ACC112 (cell line): ENCODE measurements at regions not wholly inside any gene's neighbourhood (a gene's known extent, or its start where the extent isn't known, plus 50 kb on each side); places are given as distances from the start of the nearest gene placed in this dataset.

Experiments used
- H2AFZ ChIP-seq: fragments of 200-600 bp; sonication (generic); one replicate; pipeline ENCODE4 v1.6.0; 2017; ENCODE audit warnings: antibody characterized with exemption, low read length; ENCODE audit not compliant: unreplicated experiment
- H3K27ac ChIP-seq: fragments of 200-600 bp; sonication (generic); 2 replicates; pipeline ENCODE4 v1.5.1; 2014; ENCODE audit warnings: low read depth, mild to moderate bottlenecking, antibody characterized with exemption, low read length, moderate library complexity
- H3K27me3 ChIP-seq: fragments of 200-600 bp; sonication (generic); 2 replicates; pipeline ENCODE4 v1.6.1; 2014; ENCODE audit warnings: mild to moderate bottlenecking, antibody characterized with exemption, low read length, moderate library complexity, mixed read lengths; ENCODE audit not compliant: insufficient read depth
- H3K36me3 ChIP-seq: fragments of 200-600 bp; sonication (generic); 2 replicates; pipeline ENCODE4 v1.6.1; 2016; ENCODE audit warnings: mild to moderate bottlenecking, antibody characterized with exemption, low read length, moderate library complexity, mixed read lengths; ENCODE audit not compliant: insufficient read depth
- H3K4me1 ChIP-seq: fragments of 200-600 bp; sonication (generic); one replicate; pipeline ENCODE4 v1.6.1; 2016; ENCODE audit warnings: low read length, mixed read lengths; ENCODE audit not compliant: insufficient read depth, unreplicated experiment, control insufficient read depth
- H3K4me3 ChIP-seq: fragments of 200-600 bp; sonication (generic); 2 replicates; pipeline ENCODE4 v1.5.1; 2014; ENCODE audit warnings: mild to moderate bottlenecking, low read depth, low read length
- H3K79me2 ChIP-seq: fragments of 200-600 bp; sonication (generic); one replicate; pipeline ENCODE4 v1.6.0; 2016; ENCODE audit warnings: low read length; ENCODE audit not compliant: control insufficient read depth, unreplicated experiment, insufficient read depth

- Histone ChIP-seq H3K27me3 (peaks cover 5% of the 10 kb centered on the region), H3K4me1 (peaks cover 23% of the 10 kb centered on the region), H3K4me3 (no peak overlapping the region), H2AFZ (no peak overlapping the region), H3K27ac (no peak overlapping the region), H3K79me2 (no peaks in the 10 kb centered on the region), H3K36me3 (no peaks in the 10 kb centered on the region)
Measured at GRCh38 chr20:24097506-24098245, 109.1 kb upstream of the GGTLC1 start.

DNA sequence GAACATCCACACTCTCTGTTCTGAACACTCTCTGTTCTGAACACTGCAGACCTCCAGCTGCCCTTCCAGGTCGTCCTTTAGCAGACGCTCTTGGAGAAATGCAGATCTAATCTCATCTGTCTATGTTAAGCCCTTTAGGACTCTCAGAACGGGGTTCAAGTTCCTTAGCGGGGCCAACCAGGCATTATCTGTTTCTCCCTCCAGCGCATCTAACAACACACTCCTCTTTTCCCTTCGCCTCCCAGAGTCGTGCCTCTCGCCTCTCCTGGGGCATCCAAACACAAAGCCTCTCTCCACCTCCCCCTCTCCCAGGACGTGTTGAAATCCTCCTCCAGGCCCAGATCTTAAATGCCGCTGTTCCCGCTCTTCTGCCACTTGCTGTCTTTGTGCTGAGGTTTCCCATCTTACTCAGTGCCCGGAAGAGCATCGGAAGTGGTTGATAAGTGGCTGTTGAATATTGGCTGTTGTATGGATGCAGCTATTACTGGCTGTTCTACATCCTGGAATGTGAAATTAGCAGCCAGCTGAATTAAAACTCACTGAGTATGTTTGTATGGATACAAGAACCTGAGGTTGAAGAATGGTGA, 108.4 kb upstream of the GGTLC1 start:
- no peaks in the 10 kb centered on the region for H3K36me3 ChIP-seq
- peaks cover 5% of the 10 kb centered on the region for H3K27me3 ChIP-seq
- H3K4me3 ChIP-seq = no peak overlapping the region
- H3K4me1 ChIP-seq = peaks cover 16% of the 10 kb centered on the region
- no peak overlapping the region for H3K27ac ChIP-seq
- H3K79me2 ChIP-seq = no peaks in the 10 kb centered on the region
- no peak overlapping the region for H2AFZ ChIP-seq

- no peak overlapping the region for H3K4me3 ChIP-seq
- no peak overlapping the region for H3K27ac ChIP-seq
Measured at GRCh38 chr20:24096264-24096663, 107.7 kb upstream of the GGTLC1 start.

DNA sequence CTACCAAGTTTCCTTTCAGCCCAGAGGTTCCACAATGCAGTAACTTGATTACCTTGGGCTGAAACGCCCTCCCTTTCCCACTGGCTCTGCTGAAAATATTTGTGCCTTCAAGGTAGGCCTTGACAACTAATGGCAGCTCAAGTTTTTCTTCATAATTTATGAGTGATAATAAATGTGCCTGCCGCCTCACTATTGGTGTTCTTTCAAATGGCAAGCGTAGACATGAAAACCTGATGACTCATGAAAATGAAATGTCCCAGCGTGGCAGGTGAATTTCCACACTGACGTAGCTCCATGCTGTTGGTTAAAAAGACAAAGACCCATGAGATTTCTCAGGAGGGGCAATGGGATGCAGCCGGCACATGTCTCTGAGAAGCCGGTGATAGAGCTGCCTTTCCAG, 107.2 kb upstream of the GGTLC1 start:
- H3K27me3 ChIP-seq = peaks cover 5% of the 10 kb centered on the region
- no peaks in the 10 kb centered on the region for H3K79me2 ChIP-seq
- H3K27ac ChIP-seq = no peak overlapping the region
- H3K4me3 ChIP-seq = no peak overlapping the region
- H3K4me1 ChIP-seq = peaks cover 16% of the 10 kb centered on the region
- H2AFZ ChIP-seq = no peak overlapping the region
- no peaks in the 10 kb centered on the region for H3K36me3 ChIP-seq

More at GRCh38 chr20:24096264-24096663, 107.7 kb upstream of the GGTLC1 start:
- Histone ChIP-seq H3K27me3 (peaks cover 5% of the 10 kb centered on the region), H3K4me1 (peaks cover 16% of the 10 kb centered on the region), H2AFZ (no peak overlapping the region), H3K36me3 (no peaks in the 10 kb centered on the region), H3K79me2 (no peaks in the 10 kb centered on the region)

DNA sequence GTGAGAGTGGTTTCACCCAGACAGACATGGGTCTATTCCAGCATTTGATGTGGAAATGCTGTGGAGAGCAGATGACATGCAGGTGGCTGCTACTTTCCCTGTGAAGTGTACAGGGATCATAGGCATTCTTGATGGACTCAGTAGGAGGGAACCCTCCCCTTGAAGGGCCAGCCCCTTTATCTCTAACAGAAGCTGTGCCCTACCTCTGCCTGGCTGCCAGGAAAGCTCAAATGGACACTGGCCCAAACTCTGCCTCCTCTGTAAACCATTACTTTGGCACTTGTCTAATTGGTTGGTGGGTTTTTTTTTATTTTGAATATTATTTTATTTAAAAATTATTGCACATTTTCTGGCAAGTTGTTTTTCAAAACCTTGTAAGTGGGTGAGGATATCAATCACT, 106.7 kb upstream of the GGTLC1 start:
- no peak overlapping the region for H3K27ac ChIP-seq
- peaks cover 5% of the 10 kb centered on the region for H3K27me3 ChIP-seq
- H3K36me3 ChIP-seq = no peaks in the 10 kb centered on the region
- H2AFZ ChIP-seq = no peak overlapping the region
- peaks cover 13% of the 10 kb centered on the region for H3K4me1 ChIP-seq
- no peak overlapping the region for H3K4me3 ChIP-seq
- H3K79me2 ChIP-seq = no peaks in the 10 kb centered on the region

GRCh38 chr20:24089576-24089975, 101.0 kb upstream of the GGTLC1 start:
- Histone ChIP-seq H3K4me1 (no peaks in the 10 kb centered on the region), H3K36me3 (no peaks in the 10 kb centered on the region), H3K27me3 (peaks cover 21% of the 10 kb centered on the region), H3K4me3 (no peak overlapping the region), H2AFZ (no peak overlapping the region), H3K27ac (no peak overlapping the region), H3K79me2 (no peaks in the 10 kb centered on the region)

DNA sequence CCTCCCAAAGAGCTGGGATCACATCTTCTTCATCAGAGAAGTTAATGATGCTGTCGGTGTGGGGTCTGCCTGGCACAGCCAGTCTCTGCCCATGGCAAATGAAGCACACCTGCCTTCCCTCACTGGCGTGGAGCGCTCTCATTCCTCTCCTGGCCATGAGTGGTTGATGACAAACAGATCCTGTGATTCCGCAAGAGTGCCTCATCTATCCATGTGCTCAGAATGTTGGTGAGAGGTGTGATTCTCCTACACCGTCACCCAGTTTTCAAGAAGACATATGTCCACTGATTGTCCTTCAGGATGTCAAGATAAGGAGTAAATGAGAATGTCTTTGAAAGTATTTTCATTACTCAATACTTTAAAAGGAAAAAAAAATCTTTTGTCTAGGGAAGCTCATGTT, 97.5 kb upstream of the GGTLC1 start:
- H3K4me1 ChIP-seq = no peaks in the 10 kb centered on the region
- H3K27ac ChIP-seq = no peak overlapping the region
- H3K36me3 ChIP-seq = no peaks in the 10 kb centered on the region
- H3K79me2 ChIP-seq = no peaks in the 10 kb centered on the region
- no peak overlapping the region for H2AFZ ChIP-seq
- no peak overlapping the region for H3K4me3 ChIP-seq
- H3K27me3 ChIP-seq = peaks cover 23% of the 10 kb centered on the region

- Histone ChIP-seq H3K36me3 (no peaks in the 10 kb centered on the region), H3K79me2 (no peaks in the 10 kb centered on the region), H3K4me3 (no peak overlapping the region)
Measured at GRCh38 chr20:24084281-24084680, 95.7 kb upstream of the GGTLC1 start.

GRCh38 chr20:24081077-24081476, 92.5 kb upstream of the GGTLC1 start:
- no peaks in the 10 kb centered on the region for H3K4me1 ChIP-seq
- peaks cover 12% of the 10 kb centered on the region for H3K27me3 ChIP-seq
- no peak overlapping the region for H2AFZ ChIP-seq
- no peaks in the 10 kb centered on the region for H3K79me2 ChIP-seq
- H3K4me3 ChIP-seq = no peak overlapping the region
- H3K36me3 ChIP-seq = no peaks in the 10 kb centered on the region
- no peak overlapping the region for H3K27ac ChIP-seq

More at GRCh38 chr20:24084281-24084680, 95.7 kb upstream of the GGTLC1 start:
- H3K27ac ChIP-seq = no peak overlapping the region
- H3K4me1 ChIP-seq = no peaks in the 10 kb centered on the region
- no peak overlapping the region for H2AFZ ChIP-seq
- H3K27me3 ChIP-seq = peaks cover 23% of the 10 kb centered on the region

DNA sequence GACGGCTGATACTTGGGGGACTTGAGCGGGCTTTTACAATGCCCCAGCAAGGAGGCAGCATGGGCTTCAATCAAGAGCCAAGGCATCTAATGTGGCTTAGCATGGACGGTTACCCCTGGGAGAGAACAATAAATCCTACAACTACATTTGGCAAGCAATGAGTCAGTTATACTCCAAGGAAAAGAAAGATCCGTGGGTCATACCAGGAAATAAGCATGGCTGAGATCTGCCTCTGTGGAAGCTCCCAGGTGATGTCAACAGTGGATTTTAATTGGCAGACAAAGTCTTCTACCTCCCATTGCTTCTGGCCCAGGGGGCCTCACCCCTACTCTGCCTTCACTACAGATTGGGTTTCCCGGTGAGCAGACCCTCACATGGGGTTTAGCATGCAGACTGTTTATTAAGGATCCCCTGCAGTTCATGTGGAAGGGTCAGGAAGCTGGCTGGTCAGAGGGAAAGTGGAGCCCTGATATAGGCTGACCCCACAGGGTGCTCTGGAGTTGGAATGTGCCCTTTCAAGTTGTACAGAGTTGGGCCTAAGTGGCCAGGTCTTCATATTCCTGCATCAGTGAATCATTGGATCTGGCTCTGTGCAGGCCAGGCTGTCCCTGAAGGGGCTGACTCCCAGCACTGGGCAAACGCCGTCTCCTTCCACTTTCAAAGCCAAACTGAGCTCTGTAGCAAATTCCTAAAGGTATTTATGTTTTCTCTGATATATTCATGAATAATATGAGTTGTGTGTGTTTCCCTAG, 91.3 kb upstream of the GGTLC1 start:
- Histone ChIP-seq H3K27ac (no peak overlapping the region), H2AFZ (no peak overlapping the region), H3K4me1 (no peaks in the 10 kb centered on the region), H3K36me3 (no peaks in the 10 kb centered on the region), H3K27me3 (peaks cover 7% of the 10 kb centered on the region), H3K79me2 (no peaks in the 10 kb centered on the region), H3K4me3 (no peak overlapping the region)
